Right atrium auricular region (tissue), 2 donors: ENCODE measurements at regions not wholly inside any gene's neighbourhood (a gene's known extent, or its start where the extent isn't known, plus 50 kb on each side); places are given as distances from the start of the nearest gene placed in this dataset.

Source experiments
- DNase-seq: peaks from one replicate; pipeline ENCODE4 v3.0.0-alpha.2; 2019; ENCODE audit warnings: low spot score
- H3K27ac ChIP-seq, 2 donors: fragments of 200-600 bp; sonication (generic); 1 replicate in 1 of 2; 2 replicates in 1 of 2; pipeline ENCODE4 v1.5.1; 2016 to 2019
- H3K27me3 ChIP-seq, 2 donors: fragments of 200-600 bp; sonication (generic); one replicate each; pipeline versions ENCODE4 v1.5.1 to v1.6.0; 2017 to 2019
- H3K36me3 ChIP-seq: fragments of 200-600 bp; sonication (generic); one replicate; pipeline ENCODE4 v1.5.1; 2016
- H3K4me1 ChIP-seq, 2 donors: fragments of 200-600 bp; sonication (generic); one replicate each; pipeline versions ENCODE4 v1.5.1 to v1.6.0; 2017 to 2019
- H3K4me3 ChIP-seq, 2 donors: fragments of 200-600 bp; sonication (generic); 1 replicate in 1 of 2; 2 replicates in 1 of 2; pipeline ENCODE4 v1.5.1; 2017 to 2019; ENCODE audit warnings: mild to moderate bottlenecking in 1 of 2, moderate library complexity in 1 of 2
- H3K9me3 ChIP-seq, 2 donors: fragments of 200-600 bp; sonication (generic); one replicate each; pipeline ENCODE4 v1.5.1; 2019
- CTCF ChIP-seq, 2 donors: fragments of 200-600 bp; sonication (generic); IDR thresholded peaks; one replicate each; pipeline ENCODE4 v1.5.1; 2019; ENCODE audit warnings: antibody characterized with exemption in 2 of 2

GRCh38 chr2:18861951-18862350 lies 272.6 kb upstream of the NT5C1B start:
- Histone ChIP-seq H3K4me3 (no peak overlapping the region), H3K27me3 (no peaks in the 10 kb centered on the region)
- no peak for DNase-seq

GRCh38 chr2:18860179-18860578 lies 270.8 kb upstream of the NT5C1B start:
- H3K4me1 ChIP-seq: no peaks in the 10 kb centered on the region
- TF ChIP-seq CTCF (IDR thresholded peaks at IDR 0.05): no peak
- no peak for DNase-seq
- H3K36me3 ChIP-seq: no peaks in the 10 kb centered on the region
- no peak overlapping the region for H3K27ac ChIP-seq
- H3K4me3 ChIP-seq: no peak overlapping the region
- no peaks in the 10 kb centered on the region for H3K27me3 ChIP-seq
- H3K9me3 ChIP-seq: no peaks in the 10 kb centered on the region

More at GRCh38 chr2:18861951-18862350, 272.6 kb upstream of the NT5C1B start:
- TF ChIP-seq CTCF (IDR thresholded peaks at IDR 0.05): no peak
- H3K27ac ChIP-seq: no peak overlapping the region
- H3K36me3 ChIP-seq: no peaks in the 10 kb centered on the region
- no peaks in the 10 kb centered on the region for H3K9me3 ChIP-seq
- no peaks in the 10 kb centered on the region for H3K4me1 ChIP-seq

GRCh38 chr2:18856765-18857164 lies 267.4 kb upstream of the NT5C1B start:
- H3K4me1 ChIP-seq: no peaks in the 10 kb centered on the region
- H3K4me3 ChIP-seq: no peak overlapping the region
- H3K27ac ChIP-seq: no peak overlapping the region
- H3K36me3 ChIP-seq: no peaks in the 10 kb centered on the region
- H3K9me3 ChIP-seq: no peaks in the 10 kb centered on the region
- TF ChIP-seq CTCF (IDR thresholded peaks at IDR 0.05): no peak
- DNase-seq: no peak
- no peaks in the 10 kb centered on the region for H3K27me3 ChIP-seq

GRCh38 chr2:18855027-18855426 lies 265.7 kb upstream of the NT5C1B start:
- H3K9me3 ChIP-seq: no peaks in the 10 kb centered on the region
- H3K27ac ChIP-seq: no peak overlapping the region
- TF ChIP-seq CTCF (IDR thresholded peaks at IDR 0.05): peak in 1 of 2 donors; percentile 37
- no peaks in the 10 kb centered on the region for H3K4me1 ChIP-seq
- H3K36me3 ChIP-seq: no peaks in the 10 kb centered on the region
- no peaks in the 10 kb centered on the region for H3K27me3 ChIP-seq
- DNase-seq: no peak
- H3K4me3 ChIP-seq: no peak overlapping the region

GRCh38 chr2:18849841-18850578 lies 260.6 kb upstream of the NT5C1B start:
- no peaks in the 10 kb centered on the region for H3K9me3 ChIP-seq
- H3K27ac ChIP-seq: no peak overlapping the region
- H3K36me3 ChIP-seq: no peaks in the 10 kb centered on the region
- H3K27me3 ChIP-seq: no peaks in the 10 kb centered on the region
- TF ChIP-seq CTCF (IDR thresholded peaks at IDR 0.05): no peak
- H3K4me3 ChIP-seq: no peak overlapping the region
- peaks cover 0 to 16% of the 10 kb centered on the region in 2 donors for H3K4me1 ChIP-seq
- DNase-seq: no peak

GRCh38 chr2:18848646-18849045 lies 259.3 kb upstream of the NT5C1B start:
- DNase-seq: no peak
- no peak for TF ChIP-seq CTCF (IDR thresholded peaks at IDR 0.05)
- Histone ChIP-seq H3K36me3 (no peaks in the 10 kb centered on the region), H3K9me3 (no peaks in the 10 kb centered on the region), H3K27ac (no peak overlapping the region), H3K4me3 (no peak overlapping the region), H3K27me3 (no peaks in the 10 kb centered on the region), H3K4me1 (peaks cover 0 to 16% of the 10 kb centered on the region in 2 donors)
